NOMO-1 treated with dmso at 0.1 percent for 144 hours (cell line): ENCODE measurements at regions not wholly inside any gene's neighbourhood (a gene's known extent, or its start where the extent isn't known, plus 50 kb on each side); places are given as distances from the start of the nearest gene placed in this dataset.
"Not testable (repeated sequence)": the region's sequence is repeated elsewhere in the genome, so short reads cannot be mapped to it uniquely, and the experiment has no call there.

Experiments
- DNase-seq: peaks from one replicate; lab custom pipeline; 2025; ENCODE audit not compliant: unreplicated experiment; lab: John Stamatoyannopoulos, UW

DNA sequence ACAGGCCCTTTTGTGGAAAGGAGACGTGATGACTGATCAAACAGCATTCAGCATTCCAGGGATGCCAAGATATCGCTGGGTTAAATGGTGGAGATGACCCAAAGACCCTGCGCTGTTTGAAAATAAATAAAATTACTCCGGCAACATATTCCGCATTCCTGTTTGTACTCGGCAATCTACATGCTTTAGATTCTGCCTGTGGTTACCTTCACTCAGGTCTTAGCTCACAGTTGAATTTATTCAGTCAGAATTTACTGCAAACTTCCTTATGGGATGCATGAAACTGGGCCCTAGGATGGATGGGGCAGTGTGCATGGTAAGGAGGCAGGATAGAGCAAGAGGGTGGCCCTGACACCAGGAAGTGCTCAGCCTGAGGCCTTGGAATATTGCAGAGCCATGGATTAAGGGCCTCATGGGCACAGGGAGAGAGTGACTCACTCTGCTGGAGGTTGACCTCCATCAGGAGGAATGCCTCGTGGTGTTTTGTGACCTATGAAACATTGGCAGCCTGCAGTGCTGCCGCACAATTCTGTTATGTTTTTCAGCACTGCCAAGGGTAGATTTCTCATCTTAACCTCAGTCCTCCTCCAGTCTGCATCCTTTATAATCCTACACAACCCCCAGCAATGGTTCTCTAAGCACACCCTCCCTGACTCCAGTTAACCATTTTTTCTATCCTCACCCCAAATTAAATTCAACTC lies 321.4 kb downstream of the IRS1 start:
- no peak for DNase-seq

DNA sequence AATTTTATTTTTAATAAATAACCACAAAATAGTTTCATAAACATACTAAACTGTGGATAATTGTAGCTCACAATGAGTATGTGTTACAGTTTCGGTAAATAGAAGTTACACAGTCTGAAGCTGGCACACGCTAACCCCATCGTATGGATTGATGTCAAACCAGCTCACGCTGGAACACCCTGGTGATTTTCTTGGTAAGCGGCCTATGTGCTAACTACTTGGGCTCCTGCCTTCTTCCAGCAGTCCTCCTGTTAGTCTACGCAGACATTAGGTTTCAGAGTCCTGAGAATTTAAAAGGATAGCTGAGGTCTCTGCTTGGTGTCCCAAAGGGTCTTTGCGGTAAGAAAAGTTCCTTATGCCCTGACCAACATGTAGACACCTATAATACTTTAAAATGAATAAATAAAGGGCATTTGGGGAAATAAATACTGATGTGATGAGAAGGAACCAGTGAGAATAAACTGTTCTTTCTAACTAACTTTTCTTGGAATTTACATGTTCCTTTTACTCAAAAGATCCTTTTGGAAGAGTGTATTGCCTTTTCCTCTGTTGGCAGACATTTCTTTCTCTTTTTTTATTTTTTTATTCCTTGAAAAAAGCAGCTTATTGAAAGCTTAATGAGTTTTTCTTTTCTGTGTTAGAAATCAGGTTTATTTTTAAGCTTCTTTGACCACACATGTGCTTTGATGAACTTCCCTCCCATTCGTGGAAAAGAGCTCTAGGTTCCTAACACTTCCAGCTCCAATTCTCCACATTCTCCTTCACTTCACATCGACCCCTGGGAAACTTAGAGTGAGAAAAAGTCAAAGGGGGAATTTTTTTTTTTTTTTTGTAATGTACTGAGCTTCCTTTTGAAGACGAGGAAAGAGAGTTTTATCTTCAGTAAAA lies 322.2 kb downstream of the IRS1 start:
- no peak for DNase-seq

DNA sequence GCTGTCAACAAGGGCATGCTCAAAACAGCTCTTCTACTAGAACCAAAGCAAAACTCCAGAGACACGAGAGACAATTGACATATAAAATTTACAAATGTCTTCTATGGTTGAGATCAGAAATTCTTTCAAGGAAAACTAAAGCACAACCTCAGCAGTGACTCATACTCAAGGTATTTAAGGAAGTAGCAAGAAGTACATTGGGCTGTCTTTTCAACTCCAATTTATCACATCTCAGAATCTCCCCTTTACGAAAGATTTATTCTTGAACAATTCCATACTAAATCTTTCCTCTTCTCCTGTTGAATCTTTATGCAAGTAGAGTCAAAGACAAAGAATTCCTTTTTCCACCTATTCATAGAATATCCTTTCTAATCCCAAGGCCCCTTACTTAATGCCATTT lies 324.0 kb downstream of the IRS1 start:
- no peak for DNase-seq

DNA sequence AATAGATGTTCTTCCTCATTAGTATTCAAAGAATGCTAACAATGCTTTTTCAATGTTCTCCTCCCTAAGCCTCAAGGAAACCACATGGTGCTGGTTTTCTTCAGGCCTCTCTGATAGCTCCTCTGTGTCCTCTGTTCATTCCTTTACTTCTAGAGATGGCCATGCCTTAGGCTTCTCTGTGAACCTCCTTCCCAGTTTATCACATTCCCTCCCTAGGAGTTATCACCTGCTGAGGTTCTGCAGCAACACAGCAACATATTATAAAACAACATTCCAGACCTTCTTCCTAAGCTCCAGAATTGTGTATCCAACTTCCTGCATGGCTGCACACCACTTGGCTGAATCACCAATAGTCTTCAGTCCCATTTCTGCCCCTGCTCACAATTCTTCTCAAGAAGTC lies 325.5 kb downstream of the IRS1 start:
- DNase-seq: no peak

DNA sequence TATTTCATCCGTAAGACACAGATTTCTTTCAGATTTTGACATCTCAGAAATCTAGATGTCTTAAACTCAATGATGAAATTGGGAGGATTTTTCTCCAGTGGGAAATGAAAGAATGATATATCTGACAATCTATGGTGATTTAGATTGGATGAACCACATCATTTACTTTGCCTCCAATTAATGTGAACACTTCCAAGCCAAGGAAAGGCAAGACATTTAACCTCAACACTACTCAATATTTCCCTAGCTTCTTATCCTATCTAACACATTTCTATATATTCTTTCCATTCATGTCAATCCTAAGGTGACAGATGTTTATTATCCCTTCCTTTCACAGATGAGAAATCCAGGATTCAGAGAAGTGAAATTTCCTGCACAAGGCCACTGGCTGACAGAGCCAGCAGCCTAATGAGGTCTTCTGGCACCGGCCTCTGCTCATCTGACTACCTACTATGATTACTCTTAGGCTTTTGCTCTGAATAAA lies 327.6 kb downstream of the IRS1 start:
- DNase-seq: no peak

DNA sequence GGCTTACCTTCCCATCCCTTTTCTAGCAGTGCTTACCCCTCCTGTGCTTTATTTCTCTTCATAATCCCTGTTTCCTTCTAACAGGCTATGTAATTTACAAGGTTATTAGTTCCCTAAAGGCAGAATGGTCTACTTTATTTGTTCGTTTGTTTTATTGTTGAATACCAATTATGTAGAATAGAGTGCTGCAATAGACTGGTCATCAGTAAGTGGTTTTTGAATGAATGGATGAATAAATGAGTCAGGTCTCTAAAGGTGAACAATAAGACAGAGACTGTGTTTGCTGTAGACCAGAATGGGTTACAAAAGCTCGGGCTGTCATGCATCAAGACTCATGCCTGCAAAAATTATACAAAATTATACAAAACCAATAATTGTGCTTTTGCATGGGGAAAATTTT lies 332.0 kb downstream of the IRS1 start:
- no peak for DNase-seq

DNA sequence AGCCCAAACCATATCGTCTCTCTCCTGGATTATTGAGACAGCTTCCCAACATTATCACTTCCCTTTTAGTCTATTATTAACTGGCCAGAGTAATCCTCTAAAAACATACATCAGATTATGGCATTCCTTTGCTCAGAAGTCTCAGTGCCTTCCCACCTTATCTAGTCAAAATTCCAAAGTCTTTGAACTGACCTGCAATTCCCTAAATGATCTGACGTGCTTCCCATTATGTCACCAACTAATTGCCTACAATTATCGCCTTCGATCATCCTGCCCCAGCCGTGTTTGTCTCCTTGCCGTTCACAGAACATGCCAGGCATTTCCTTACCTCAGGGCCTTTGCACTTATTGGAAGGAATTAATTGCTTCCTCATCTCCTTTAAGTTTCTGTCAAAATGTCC lies 332.4 kb downstream of the IRS1 start:
- DNase-seq: no peak

DNA sequence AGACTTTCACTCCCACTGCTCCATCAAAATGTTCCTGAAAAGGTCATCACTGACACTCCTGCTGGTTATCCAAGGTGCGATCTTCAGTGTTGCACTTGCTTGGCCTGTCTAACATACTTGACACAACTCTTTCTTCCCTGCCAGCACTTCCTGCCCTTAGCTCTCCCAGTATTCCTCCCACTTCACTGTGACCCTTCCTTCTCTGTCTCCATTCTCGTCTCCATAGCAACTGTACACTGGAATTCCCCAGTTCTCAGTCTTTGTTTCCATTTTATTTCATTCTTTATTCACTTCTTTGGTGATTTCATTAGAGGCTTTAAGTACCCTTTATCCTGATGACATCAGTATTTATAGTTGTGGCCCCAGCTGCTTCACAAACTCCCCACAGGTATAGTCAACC lies 333.0 kb downstream of the IRS1 start:
- no peak for DNase-seq

DNA sequence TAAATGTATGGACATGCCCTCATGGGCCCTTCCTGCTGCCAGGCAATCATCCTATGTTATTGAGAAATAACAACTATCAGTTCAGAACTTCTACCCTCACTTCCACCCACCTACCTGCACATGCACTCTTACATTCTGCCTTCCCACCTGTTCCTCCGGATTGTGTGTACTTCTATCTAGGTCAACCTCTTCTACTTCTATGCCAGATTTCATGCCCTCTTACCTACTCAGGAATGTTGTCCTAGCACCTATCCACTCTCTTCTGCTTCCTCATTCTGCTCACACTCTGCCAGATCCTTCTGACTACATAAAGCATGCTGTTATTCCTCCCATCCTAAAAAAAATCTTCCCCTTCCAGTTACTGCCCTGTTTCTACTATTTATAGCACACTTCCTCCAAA lies 333.5 kb downstream of the IRS1 start:
- no peak for DNase-seq

DNA sequence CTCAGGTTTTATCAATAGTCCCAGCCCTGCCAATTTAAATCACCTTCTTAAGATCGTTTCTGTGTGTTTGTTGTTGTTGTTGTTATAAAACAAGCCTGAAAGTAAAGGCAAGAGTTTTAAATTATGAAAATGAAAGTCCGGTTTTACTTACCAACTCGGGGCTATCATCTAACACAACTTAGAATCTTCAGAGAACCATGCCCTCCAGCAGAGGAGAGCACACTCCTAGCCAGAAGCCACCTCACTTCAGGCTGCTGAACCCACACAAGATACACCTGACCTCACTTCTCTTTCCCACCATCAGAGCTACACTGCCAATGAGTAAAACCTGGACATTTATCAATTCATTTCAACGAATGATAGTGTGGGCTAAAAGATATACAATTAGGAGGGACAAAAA lies 335.2 kb downstream of the IRS1 start:
- DNase-seq: no peak

DNA sequence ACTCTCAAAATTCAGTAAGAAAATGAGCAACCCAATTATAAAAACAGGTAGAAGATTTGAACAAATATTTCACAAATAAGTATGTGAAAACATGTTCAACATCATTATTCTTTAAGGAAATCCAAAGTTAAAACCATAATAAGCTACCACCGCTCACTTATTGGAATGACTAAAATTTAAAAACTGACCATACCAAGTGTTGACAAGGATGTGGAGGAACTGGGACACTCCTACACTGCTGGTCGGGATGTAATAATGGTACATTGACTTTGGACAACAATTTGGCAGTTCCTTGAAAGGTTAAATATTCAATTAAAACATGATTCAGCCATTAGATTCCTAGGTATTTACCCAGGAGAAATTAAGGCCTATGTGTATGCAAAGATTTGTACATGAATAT lies 336.5 kb downstream of the IRS1 start:
- DNase-seq: no peak

DNA sequence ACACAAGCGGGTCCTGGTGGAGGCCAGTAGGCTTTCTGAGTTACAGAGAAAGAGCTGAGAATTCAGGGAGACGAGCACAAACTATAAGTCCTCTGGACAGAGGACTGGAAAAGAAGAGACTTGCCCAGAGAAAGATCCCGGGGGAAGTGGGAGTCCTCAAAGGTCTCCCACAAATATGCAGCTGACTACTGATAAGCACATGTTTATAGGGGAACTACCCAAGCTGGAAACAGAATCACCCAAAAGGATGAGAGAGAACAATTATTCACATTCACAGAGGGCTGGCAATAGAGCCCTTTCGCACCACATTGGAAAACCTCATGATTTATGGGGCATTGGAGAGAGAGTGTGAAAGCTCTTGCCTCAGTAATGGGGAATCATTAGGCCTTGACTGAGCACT lies 337.6 kb downstream of the IRS1 start:
- no peak for DNase-seq

DNA sequence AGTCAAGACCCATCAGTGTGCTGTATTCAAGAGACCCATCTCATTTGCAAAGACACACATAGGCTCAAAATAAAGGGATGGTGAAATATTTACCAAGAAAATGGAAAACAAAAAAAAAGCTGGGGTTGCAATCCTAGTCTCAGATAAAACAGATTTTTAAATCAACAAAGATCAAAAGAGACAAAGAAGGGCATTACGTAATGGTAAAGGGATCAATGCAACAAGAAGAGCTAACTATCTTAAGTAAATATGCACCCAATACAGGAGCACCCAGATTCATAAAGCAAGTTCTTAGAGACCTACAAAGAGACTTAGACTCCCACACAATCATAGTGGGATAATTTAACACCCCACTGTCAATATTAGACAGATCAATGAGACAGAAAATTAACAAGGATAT lies 343.5 kb downstream of the IRS1 start:
- DNase-seq: not testable (repeated sequence)

DNA sequence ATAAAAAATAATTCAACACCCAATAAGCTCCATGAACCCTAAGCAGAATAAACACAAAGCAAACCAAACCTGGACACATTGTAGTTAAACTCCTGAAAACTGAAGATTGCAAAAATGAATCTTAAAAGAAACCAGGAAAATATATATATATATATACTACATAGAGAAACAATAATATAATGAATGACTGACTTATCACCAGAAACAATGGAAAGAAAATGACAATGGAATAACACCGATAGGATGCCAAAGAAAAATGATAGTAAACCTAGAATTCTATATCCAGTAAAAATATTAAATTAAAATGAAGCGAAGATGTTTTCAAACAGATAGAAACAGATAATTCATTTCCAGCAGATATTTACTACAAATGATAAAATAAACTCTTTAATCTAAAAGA lies 346.9 kb downstream of the IRS1 start:
- DNase-seq: no peak

DNA sequence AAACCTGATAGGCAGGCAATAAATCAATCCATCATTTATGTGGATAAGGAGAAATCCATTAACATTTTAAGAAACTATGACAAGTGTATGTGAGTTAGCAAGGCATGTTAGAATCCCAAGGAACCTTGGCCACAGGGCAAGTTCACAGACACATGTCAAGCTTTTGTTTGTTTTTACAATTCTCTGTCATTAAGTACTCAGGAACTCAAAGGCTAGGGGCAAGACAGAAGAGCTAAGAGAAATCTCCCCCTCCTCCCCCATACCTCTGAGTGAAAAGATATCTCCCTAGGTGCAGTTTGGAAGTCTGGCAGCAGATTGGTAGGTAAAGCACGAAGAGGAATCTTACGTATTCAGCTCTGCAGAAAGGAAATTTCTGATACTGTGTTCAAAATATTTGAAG lies 348.1 kb downstream of the IRS1 start:
- no peak for DNase-seq

DNA sequence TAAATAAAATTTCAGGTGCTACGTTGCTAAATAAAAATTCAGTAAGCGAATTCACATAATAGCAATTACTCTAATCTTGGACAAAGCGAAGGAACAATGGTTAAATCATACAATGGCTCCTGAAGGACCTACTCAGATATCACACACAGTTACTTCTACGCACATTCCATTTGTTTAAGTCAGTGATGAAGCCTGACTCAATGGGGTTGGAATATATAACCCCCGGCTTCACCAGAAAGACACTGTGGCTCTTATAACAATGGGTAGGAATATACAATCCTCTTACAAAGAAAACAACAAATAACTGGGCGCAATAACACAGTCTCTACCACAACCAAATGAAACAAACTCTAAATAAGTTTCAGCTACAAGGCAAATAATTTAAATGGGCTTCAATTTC lies 349.5 kb downstream of the IRS1 start:
- DNase-seq: no peak

DNA sequence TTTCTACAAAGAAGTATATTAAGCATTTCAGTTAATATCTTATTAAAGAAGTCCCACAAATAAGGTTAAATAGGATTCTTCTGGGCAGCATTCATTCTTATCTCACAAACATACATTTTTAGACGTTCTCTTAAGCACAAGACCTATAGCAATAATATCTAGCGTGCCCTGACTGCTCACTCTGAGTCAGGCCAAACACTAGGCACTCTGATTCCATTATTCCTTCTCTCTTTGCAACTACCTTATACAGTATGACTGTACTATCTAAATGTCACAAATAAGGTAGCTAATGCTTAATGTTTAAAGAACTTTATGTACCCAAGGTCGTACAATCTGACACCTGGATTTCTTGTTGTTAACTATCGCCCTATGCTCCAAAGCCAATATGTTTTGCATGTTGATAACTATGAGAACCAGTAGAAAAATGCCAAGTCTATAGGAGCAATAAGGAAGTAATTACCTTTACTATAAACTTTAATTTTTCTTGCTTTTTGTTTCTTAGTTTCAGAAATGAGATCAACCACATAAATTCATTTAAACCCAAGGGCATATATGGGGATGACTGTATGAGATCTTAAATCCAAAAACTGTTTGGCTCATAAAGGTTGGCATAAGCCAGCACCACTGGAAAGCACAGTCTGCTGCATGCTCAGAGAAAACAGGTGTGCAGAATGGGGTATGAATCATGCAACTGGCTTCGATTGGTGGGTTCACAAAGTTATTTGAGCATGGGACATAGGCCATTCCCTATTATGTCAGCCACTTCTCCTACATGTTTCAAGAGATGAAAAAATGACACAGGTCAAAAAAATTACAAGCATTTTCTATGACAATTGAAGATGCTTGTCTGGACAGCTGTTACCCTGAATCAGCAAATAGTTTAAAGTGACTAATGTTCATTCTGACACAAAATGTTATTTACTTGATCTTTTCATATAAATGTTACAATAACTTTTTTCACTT lies 352.0 kb downstream of the IRS1 start:
- no peak for DNase-seq

DNA sequence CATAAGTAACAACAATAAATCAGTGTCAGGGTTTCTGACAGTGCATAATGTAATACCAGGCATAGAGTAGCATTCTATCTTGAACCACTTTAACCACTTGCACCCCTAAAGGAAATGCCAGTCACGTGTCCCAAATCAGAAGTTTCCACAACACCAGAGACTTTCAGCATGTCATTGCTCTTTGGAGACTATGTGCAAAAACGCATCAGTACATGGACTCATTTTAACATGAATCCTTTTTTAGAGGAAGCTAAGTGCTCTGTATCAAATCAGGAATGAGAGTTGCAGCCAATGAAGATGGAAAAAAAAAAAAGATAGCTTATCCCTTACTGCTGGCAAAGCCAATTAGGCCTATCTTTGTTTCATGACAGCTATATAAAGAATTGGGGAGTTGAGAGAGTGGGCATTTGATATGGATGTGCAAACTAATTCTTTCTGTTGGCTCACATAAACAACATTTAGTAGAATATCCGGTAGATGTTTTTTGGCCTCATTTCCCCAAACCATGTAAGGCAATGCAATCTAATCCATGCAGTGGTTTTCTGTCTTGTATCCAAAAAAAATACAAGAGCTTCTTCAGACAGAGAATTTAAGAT lies 353.1 kb downstream of the IRS1 start:
- no peak for DNase-seq

DNA sequence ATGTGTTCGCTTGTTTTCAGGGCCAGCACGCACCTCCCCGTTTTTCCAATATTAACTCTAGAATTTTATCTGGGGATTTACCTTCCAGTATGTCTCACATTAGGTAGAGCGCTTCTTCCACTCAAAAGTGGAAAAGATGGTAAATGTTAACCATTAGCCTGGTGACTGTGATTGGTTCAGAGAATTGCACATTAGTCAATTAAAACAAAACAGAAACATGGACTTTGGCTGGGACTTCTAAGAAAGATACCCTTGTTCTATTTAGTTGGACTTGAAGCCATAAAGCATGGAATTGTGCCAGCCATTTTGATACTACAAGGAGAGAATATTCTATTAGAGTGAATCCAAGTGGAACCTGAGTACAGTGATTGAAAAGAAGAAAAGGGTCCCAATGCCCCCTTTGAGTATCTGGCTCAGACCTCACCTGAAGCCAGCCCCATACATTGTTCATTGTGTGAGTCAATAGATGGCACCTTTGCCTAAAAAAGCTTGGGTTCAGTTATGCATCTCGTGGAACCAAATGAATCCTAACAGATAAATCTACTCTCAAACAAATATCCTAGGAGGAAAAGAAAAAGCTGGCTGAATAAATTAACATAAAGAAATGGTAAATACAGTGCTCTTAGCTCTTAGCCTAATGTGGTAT lies 354.3 kb downstream of the IRS1 start:
- DNase-seq: no peak

DNA sequence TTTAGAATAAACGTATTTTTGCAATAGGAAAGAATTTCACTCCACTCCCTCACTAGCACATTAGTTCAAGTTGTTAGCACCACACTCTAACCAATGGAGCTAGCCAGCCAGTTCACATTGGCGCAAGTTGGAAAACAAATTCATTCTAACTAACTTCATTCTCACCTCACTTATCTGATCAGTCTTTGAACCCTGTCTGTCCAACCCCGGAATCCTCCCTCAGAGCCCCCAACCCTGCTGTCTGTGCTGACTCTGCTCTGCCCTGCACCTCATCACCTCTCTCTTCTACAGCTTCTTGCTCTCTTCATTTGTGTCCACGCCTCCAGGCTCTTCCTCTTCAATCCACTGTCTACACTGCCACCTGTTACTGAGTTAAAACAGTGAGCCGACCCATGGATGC lies 356.5 kb downstream of the IRS1 start:
- no peak for DNase-seq
